HG02763 (cell line): ENCODE measurements at regions not wholly inside any gene's neighbourhood (a gene's known extent, or its start where the extent isn't known, plus 50 kb on each side); places are given as distances from the start of the nearest gene placed in this dataset.
"Not testable (repeated sequence)": the region's sequence is repeated elsewhere in the genome, so short reads cannot be mapped to it uniquely, and the experiment has no call there.

Experiments used
- ATAC-seq: cut with Tn5 transposase; IDR thresholded peaks from one replicate; pipeline ENCODE4 v1.9.1; 2021; ENCODE audit warnings: mild to moderate bottlenecking, moderate library complexity; ENCODE audit not compliant: unreplicated experiment

GRCh38 chr1:148386617-148387016, 96.5 kb downstream of the PPIAL4G start:
- no peak for ATAC-seq

- not testable (repeated sequence) for ATAC-seq
Measured at GRCh38 chr1:148386031-148386398, 97.1 kb downstream of the PPIAL4G start.

- ATAC-seq, result no peak
Measured at GRCh38 chr1:148385371-148386030, 97.6 kb downstream of the PPIAL4G start.

- no peak for ATAC-seq
Measured at GRCh38 chr1:148383966-148384365, 99.1 kb downstream of the PPIAL4G start.

- no peak for ATAC-seq
Measured at GRCh38 chr1:148379697-148380096, 103.4 kb downstream of the PPIAL4G start.

GRCh38 chr1:148379170-148379500, 104.0 kb downstream of the PPIAL4G start:
- ATAC-seq, result no peak

GRCh38 chr1:148377992-148378391, 105.1 kb downstream of the PPIAL4G start:
- not testable (repeated sequence) for ATAC-seq

GRCh38 chr1:148377045-148377444, 106.1 kb downstream of the PPIAL4G start:
- not testable (repeated sequence) for ATAC-seq

- ATAC-seq, result no peak
Measured at GRCh38 chr1:148374101-148374500, 109.0 kb downstream of the PPIAL4G start.

GRCh38 chr1:148373192-148373925, 109.7 kb downstream of the PPIAL4G start:
- ATAC-seq, result no peak

GRCh38 chr1:148372731-148373130, 110.4 kb downstream of the PPIAL4G start:
- no peak for ATAC-seq

GRCh38 chr1:148372051-148372726, 110.9 kb downstream of the PPIAL4G start:
- ATAC-seq, result not testable (repeated sequence)

GRCh38 chr1:148371551-148371994, 111.5 kb downstream of the PPIAL4G start:
- ATAC-seq, result not testable (repeated sequence)

- not testable (repeated sequence) for ATAC-seq
Measured at GRCh38 chr1:148370661-148371060, 112.4 kb downstream of the PPIAL4G start.

GRCh38 chr1:148367596-148367995, 115.5 kb downstream of the PPIAL4G start:
- ATAC-seq, result no peak

GRCh38 chr1:148366136-148366753, 116.9 kb downstream of the PPIAL4G start:
- ATAC-seq, result not testable (repeated sequence)

- not testable (repeated sequence) for ATAC-seq
Measured at GRCh38 chr1:148365151-148365550, 118.0 kb downstream of the PPIAL4G start.

- ATAC-seq, result not testable (repeated sequence)
Measured at GRCh38 chr1:148363979-148364378, 119.1 kb downstream of the PPIAL4G start.

GRCh38 chr1:148363439-148363810, 119.7 kb downstream of the PPIAL4G start:
- ATAC-seq, result no peak

GRCh38 chr1:148362626-148363438, 120.3 kb downstream of the PPIAL4G start:
- ATAC-seq, result no peak

- no peak for ATAC-seq
Measured at GRCh38 chr1:148362216-148362611, 120.9 kb downstream of the PPIAL4G start.
